Ovary (tissue), 7 donors: ENCODE measurements at regions not wholly inside any gene's neighbourhood (a gene's known extent, or its start where the extent isn't known, plus 50 kb on each side); places are given as distances from the start of the nearest gene placed in this dataset.
"Not testable (repeated sequence)": the region's sequence is repeated elsewhere in the genome, so short reads cannot be mapped to it uniquely, and the experiment has no call there.

Experiments
- DNase-seq, 5 donors: peaks; one replicate each; pipeline ENCODE4 v3.0.0-alpha.2; 2019 to 2020
- H3K27ac ChIP-seq, 2 donors: fragments of 200-600 bp; one replicate each; pipeline versions ENCODE4 v1.5.1 to v1.8.0; 2019 to 2022
- H3K27me3 ChIP-seq: fragments of 200-600 bp; one replicate; pipeline ENCODE4 v1.8.0; 2022
- H3K36me3 ChIP-seq: fragments of 200-600 bp; sonication (generic); one replicate; pipeline ENCODE4 v1.5.1; 2019
- H3K4me1 ChIP-seq: one replicate; pipeline ENCODE4 v1.8.1; 2013; ENCODE audit warnings: mild to moderate bottlenecking, moderate library complexity; ENCODE audit not compliant: insufficient read depth
- H3K4me3 ChIP-seq: fragments of 200-600 bp; sonication (generic); one replicate; pipeline ENCODE4 v1.5.1; 2017
- H3K9me3 ChIP-seq, 2 donors: fragments of 200-600 bp in 1 of 2; sonication (generic) in 1 of 2; one replicate each; pipeline versions ENCODE4 v1.5.1 to v1.8.1; 2013 to 2019; ENCODE audit warnings: mild to moderate bottlenecking in 1 of 2, moderate library complexity in 1 of 2
- EP300 ChIP-seq: sonication (generic); formaldehyde crosslinking; IDR thresholded peaks from one replicate; pipeline ENCODE4 v1.6.1; 2017; ENCODE audit warnings: antibody characterized with exemption
- POLR2A ChIP-seq: fragments of 450-650 bp; IDR thresholded peaks from one replicate; pipeline ENCODE4 v1.6.1; 2017; ENCODE audit warnings: antibody characterized with exemption, mild to moderate bottlenecking, moderate library complexity
- WGBS, 3 donors: extraction: QIAGEN DNeasy Blood & Tissue Kit in 1 of 3; methylation state at CpG; one replicate each; pipeline versions ENCODE4 v1.1.5 to v1.1.7; 2013 to 2017; 5-methylcytosine and 5-hydroxymethylcytosine counted together
- intact Hi-C, 4 donors: fragments of 100-400 bp; cut with DNase I; formaldehyde crosslinking; loops; one replicate each; pipeline versions ENCODE4 v1.11.0 to v1.15.1; 2022 to 2023
- TF ChIP-seq, protein P1 (sequence below), 3 donors: fragments of 450-650 bp in 2 of 3; fragments of 200-600 bp in 1 of 3; IDR thresholded peaks; one replicate each; pipeline versions ENCODE4 v1.5.1 to v1.8.0; 2016 to 2022; ENCODE audit warnings: antibody characterized with exemption in 3 of 3, mild to moderate bottlenecking in 1 of 3
- donor health status: DM: no; HTN: no; CAD: no; lungs with moderate emphysema.
- donor health status: DM: no; HTN: no; CAD: no.
- donor health status: Bipolar disorder and iron deficiency.
- donor health status: DM: no; HTN: no; CAD: no.
- donor health status: DM: yes; HTN: yes; CAD: no.

DNA sequence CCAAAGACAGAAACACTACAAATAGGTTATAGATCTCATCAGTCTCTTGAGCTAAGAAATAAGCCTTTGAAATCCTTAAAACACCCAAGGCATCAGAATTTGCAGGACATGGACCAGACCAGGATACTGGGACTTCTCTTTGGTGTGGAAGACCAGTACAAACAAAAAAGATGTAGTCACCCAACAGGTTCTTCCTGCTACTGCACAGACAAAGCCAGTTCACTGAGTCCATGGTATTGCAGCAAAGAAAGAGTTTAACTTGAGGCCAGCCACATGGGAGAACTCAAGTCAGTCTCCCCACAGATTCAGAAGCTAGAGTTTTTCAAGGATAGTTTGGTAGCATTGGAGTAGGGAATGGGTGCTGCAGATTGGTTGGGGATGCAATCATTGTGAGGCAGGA, 169.6 kb upstream of the NDUFV2 start:
- DNase-seq, result no peak
- intact Hi-C loops, result loop anchor here in 1 of 4 donors (2.0 kb wide), 1 partner anchor 34 kb away; no protein-coding TSS in a partner anchor
- TF ChIP-seq EP300 (no peak), POLR2A (no peak)
- TF ChIP-seq, protein P1, sequence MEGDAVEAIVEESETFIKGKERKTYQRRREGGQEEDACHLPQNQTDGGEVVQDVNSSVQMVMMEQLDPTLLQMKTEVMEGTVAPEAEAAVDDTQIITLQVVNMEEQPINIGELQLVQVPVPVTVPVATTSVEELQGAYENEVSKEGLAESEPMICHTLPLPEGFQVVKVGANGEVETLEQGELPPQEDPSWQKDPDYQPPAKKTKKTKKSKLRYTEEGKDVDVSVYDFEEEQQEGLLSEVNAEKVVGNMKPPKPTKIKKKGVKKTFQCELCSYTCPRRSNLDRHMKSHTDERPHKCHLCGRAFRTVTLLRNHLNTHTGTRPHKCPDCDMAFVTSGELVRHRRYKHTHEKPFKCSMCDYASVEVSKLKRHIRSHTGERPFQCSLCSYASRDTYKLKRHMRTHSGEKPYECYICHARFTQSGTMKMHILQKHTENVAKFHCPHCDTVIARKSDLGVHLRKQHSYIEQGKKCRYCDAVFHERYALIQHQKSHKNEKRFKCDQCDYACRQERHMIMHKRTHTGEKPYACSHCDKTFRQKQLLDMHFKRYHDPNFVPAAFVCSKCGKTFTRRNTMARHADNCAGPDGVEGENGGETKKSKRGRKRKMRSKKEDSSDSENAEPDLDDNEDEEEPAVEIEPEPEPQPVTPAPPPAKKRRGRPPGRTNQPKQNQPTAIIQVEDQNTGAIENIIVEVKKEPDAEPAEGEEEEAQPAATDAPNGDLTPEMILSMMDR (IDR thresholded peaks at IDR 0.05), result no peak
- Histone ChIP-seq H3K27me3 (no peaks in the 10 kb centered on the region), H3K4me1 (no peaks in the 10 kb centered on the region), H3K36me3 (no peaks in the 10 kb centered on the region), H3K9me3 (no peaks in the 10 kb centered on the region), H3K4me3 (no peak overlapping the region), H3K27ac (no peak overlapping the region)

DNA sequence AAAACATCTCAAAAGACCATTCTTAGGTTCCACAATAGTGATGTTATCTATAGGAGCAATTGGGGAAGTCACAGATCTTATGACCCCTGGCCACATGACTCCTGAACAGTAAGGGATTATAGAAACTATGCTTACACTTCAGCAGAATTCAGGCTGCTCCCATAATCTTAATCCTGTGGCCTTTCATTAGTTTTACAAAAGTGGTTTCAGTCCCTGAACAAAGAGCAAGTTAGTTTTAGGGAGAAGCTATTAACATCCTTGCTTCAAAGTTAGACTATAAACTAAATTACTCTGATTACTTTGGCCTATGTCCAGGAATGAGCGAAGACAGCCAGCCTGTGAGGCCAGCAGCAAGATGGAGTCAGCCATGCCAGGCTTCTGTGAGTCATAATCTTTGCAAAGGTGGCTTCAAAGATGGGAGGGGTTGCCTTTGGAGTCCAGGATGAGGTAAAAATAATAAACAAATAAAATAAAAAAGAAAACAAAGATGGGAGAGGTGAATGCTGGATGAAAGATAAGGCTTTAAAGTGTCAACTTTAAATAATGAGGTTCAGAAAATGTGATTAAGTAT, 168.7 kb upstream of the NDUFV2 start:
- intact Hi-C loops, result loop anchor here in 1 of 4 donors (2.0 kb wide), 1 partner anchor 35 kb away; no protein-coding TSS in a partner anchor
- WGBS, 3 donors, result 35 to 43% (median 39%) methylated on average over 1 of the region's 1 CpG
- no peaks in the 10 kb centered on the region for H3K4me1 ChIP-seq
- no peak overlapping the region for H3K4me3 ChIP-seq
- H3K9me3 ChIP-seq, result no peaks in the 10 kb centered on the region
- H3K36me3 ChIP-seq, result no peaks in the 10 kb centered on the region
- no peaks in the 10 kb centered on the region for H3K27me3 ChIP-seq
- H3K27ac ChIP-seq, result no peak overlapping the region
- no peak for TF ChIP-seq POLR2A
- TF ChIP-seq, protein P1 (IDR thresholded peaks at IDR 0.05), result no peak
- TF ChIP-seq EP300, result no peak
- no peak for DNase-seq

DNA sequence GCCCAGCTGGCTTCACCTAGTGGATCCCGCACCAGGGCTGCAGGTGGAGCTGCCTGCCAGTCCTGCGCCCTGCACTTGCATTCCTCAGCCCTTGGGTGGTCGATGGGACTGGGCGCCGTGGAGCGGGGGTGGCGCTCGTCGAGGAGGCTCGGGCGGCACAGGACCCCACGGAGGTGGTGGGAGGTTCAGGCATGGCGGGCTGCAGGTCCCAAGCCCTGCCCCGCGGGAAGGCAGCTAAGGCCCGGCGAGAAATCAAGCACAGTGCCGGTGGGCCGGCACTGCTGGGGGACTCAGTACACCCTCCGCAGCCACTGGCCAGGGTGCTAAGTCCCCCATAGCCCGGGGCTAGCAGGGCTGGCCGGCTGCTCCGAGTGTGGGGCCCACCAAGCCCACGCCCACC, 167.2 kb upstream of the NDUFV2 start:
- H3K4me1 ChIP-seq, intact Hi-C loops, DNase-seq, H3K36me3 ChIP-seq, H3K9me3 ChIP-seq, H3K27ac ChIP-seq, H3K27me3 ChIP-seq, H3K4me3 ChIP-seq: not testable (repeated sequence)
- 95 to 98% (median 97%) methylated on average over 12 to 24 of the region's 24 CpGs for WGBS, 3 donors

DNA sequence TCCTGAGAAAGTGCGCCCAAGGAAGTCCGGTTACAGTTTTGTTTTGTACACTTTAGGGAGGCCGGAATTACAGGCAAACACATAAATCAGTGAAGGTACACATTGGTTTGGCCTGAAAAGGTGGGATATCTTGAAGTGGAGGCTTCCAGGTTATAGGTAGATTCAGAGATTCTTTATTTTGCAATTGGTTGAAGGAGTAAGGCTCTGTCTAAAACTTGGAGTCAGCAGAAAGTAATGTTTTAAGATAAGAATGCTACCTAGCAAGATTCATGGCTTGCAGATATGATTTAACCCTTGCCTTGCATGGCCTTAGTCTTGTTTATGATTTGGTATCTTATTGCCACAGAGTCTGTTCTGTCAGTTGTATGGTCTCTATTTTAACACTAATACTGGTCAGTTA, 165.9 kb upstream of the NDUFV2 start:
- Histone ChIP-seq H3K27ac (no peak overlapping the region), H3K36me3 (no peaks in the 10 kb centered on the region), H3K27me3 (no peaks in the 10 kb centered on the region), H3K4me3 (no peak overlapping the region), H3K9me3 (no peaks in the 10 kb centered on the region), H3K4me1 (no peaks in the 10 kb centered on the region)
- 44 to 53% (median 49%) methylated on average over 3 of the region's 3 CpGs for WGBS, 3 donors
- no peak for DNase-seq
- intact Hi-C loops, result no loop called here
- no peak for TF ChIP-seq POLR2A
- no peak for TF ChIP-seq EP300
- TF ChIP-seq, protein P1 (IDR thresholded peaks at IDR 0.05), result no peak

DNA sequence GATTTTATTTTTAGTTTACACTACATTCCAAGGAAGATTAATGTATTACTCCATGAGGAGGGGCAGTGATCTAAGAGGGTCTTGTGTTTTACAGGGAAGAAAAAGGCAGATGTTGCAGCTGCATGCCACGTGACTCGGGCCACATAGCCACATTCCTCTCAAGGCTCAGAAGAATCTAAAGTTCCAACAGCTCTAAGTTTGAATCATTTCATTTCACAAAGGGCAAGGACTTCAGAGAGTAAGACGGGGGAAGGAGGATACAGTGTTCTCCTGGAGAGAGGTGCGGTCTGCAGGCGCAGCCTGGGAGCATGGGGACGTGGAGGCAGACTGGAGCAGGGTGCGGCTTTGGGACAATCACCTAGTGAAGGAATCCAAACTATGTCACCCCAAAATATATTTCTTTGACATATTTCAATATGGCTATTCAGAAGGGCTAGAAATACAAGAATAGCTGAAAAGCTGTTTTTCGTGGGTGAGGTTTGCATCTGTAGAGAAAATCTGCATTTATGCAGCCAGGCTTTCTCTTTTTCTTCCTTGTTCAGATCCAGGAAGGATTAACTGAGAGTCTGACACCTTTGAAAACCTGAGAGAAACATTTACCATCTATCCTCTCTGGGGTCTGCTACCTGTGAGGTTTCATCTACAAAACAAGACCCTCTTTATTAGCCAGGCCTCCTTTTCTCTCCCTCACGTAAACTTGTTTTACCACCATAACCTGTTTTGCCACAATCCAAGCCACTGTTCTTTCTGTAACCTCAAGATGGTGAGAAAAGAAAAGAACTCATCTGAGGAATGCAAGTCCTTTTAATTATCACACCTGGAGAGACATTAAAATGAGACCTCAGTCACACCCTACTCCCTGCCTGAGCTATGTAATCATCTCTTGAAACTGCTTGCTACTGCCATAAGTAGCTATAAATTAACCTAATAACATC, 165.1 kb upstream of the NDUFV2 start:
- Histone ChIP-seq H3K4me3 (no peak overlapping the region), H3K27ac (no peak overlapping the region), H3K36me3 (no peaks in the 10 kb centered on the region), H3K4me1 (no peaks in the 10 kb centered on the region), H3K27me3 (no peaks in the 10 kb centered on the region), H3K9me3 (no peaks in the 10 kb centered on the region)
- intact Hi-C loops, result no loop called here
- no peak for TF ChIP-seq POLR2A
- TF ChIP-seq, protein P1 (IDR thresholded peaks at IDR 0.05), result no peak
- no peak for TF ChIP-seq EP300
- WGBS, 3 donors, result 66 to 67% (median 67%) methylated on average over 9 of the region's 9 CpGs
- DNase-seq, result no peak
